DOHH2 (cell line): ENCODE measurements at regions not wholly inside any gene's neighbourhood (a gene's known extent, or its start where the extent isn't known, plus 50 kb on each side); places are given as distances from the start of the nearest gene placed in this dataset.

Source experiments
- H3F3A ChIP-seq: fragments of 200-600 bp; sonication (generic), shearing (Covaris generic); 2 replicates; pipeline ENCODE4 v1.6.0; 2016; ENCODE audit warnings: antibody characterized with exemption, mild to moderate bottlenecking; ENCODE audit not compliant: control insufficient read depth, insufficient read depth
- H3K27ac ChIP-seq: fragments of 200-600 bp; sonication (generic); 2 replicates; pipeline ENCODE4 v1.5.1; 2014; ENCODE audit warnings: low read depth, mild to moderate bottlenecking, low read length, moderate library complexity
- H3K27me3 ChIP-seq: fragments of 200-600 bp; sonication (generic); 2 replicates; pipeline ENCODE4 v1.6.1; 2014; ENCODE audit warnings: mild to moderate bottlenecking, low read length, mixed read lengths; ENCODE audit not compliant: control insufficient read depth
- H3K36me3 ChIP-seq: fragments of 200-600 bp; sonication (generic); 2 replicates; pipeline ENCODE4 v1.6.1; 2014; ENCODE audit warnings: mild to moderate bottlenecking, low read length, moderate library complexity, mixed read lengths; ENCODE audit not compliant: control insufficient read depth
- H3K4me1 ChIP-seq: fragments of 200-600 bp; sonication (generic); 2 replicates; pipeline ENCODE4 v1.6.1; 2014; ENCODE audit warnings: mild to moderate bottlenecking, low read length, mixed read lengths; ENCODE audit not compliant: control insufficient read depth
- H3K4me2 ChIP-seq: fragments of 200-600 bp; sonication (generic); 2 replicates; pipeline ENCODE4 v1.6.0; 2014; ENCODE audit warnings: mild to moderate bottlenecking, low read length, moderate library complexity
- H3K4me3 ChIP-seq: fragments of 200-600 bp; sonication (generic); 2 replicates; pipeline ENCODE4 v1.5.1; 2014; ENCODE audit warnings: mild to moderate bottlenecking, low read length, mixed read lengths
- H3K79me2 ChIP-seq: fragments of 200-600 bp; sonication (generic); 2 replicates; pipeline ENCODE4 v1.6.1; 2014; ENCODE audit warnings: mild to moderate bottlenecking, low read length, mixed read lengths; ENCODE audit not compliant: control insufficient read depth
- H3K9me2 ChIP-seq: fragments of 200-600 bp; sonication (generic); replicated peaks from 2 replicates; pipeline ENCODE4 v1.6.1; 2014; ENCODE audit warnings: mild to moderate bottlenecking, low read length, mixed read lengths; ENCODE audit not compliant: control insufficient read depth
- H3K9me3 ChIP-seq: fragments of 200-600 bp; sonication (generic); 2 replicates; pipeline ENCODE4 v1.6.1; 2014; ENCODE audit warnings: antibody characterized with exemption, low read length, mixed read lengths; ENCODE audit not compliant: control insufficient read depth, insufficient read depth
- H4K20me1 ChIP-seq: fragments of 200-600 bp; sonication (generic); 2 replicates; pipeline ENCODE4 v1.6.0; 2014; ENCODE audit warnings: low read depth, mild to moderate bottlenecking, antibody characterized with exemption, low read length, moderate library complexity; ENCODE audit not compliant: control insufficient read depth, insufficient read depth
- EZH2phosphoT487 ChIP-seq: fragments of 200-600 bp; sonication (generic); IDR thresholded peaks from 2 replicates; pipeline ENCODE4 v1.6.1; 2017; ENCODE audit warnings: borderline replicate concordance, mild to moderate bottlenecking, antibody characterized with exemption, low read length, moderate library complexity, mixed read lengths
- TF ChIP-seq, protein P1 (sequence below): fragments of 200-600 bp; sonication (generic); IDR thresholded peaks from one replicate; pipeline ENCODE4 v1.5.1; 2014; ENCODE audit warnings: antibody characterized with exemption, mild to moderate bottlenecking, low read depth, low read length; ENCODE audit not compliant: poor library complexity, severe bottlenecking

DNA sequence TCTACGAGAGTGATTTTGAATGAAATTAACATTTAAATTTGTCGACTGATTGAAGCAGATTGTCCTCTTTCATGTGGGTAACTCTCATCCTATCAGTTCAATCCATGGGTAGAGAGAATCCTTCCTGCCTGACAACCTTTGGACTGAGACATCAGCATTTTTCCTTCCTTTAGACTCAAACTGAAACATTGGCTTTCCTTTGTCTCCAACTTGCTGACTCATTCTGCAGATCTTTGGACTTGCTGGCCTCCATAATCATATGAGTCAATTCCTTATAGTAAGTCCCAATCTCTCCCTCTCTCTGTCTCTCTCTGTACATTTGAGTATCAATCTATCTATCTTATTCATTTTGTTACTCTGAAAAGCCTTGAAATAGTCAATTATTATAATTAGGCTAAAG lies 416.7 kb downstream of the LRRIQ3 start:
- no peak overlapping the region for H3K27ac ChIP-seq
- H3K4me1 ChIP-seq = no peaks in the 10 kb centered on the region
- H3K36me3 ChIP-seq = no peaks in the 10 kb centered on the region
- no peaks in the 10 kb centered on the region for H3F3A ChIP-seq
- H3K9me2 ChIP-seq = no peaks in the 10 kb centered on the region
- H4K20me1 ChIP-seq = no peaks in the 10 kb centered on the region
- no peak overlapping the region for H3K4me2 ChIP-seq
- no peaks in the 10 kb centered on the region for H3K79me2 ChIP-seq
- no peak overlapping the region for H3K4me3 ChIP-seq
- no peaks in the 10 kb centered on the region for H3K9me3 ChIP-seq
- TF ChIP-seq EZH2phosphoT487 = no peak
- TF ChIP-seq, protein P1, sequence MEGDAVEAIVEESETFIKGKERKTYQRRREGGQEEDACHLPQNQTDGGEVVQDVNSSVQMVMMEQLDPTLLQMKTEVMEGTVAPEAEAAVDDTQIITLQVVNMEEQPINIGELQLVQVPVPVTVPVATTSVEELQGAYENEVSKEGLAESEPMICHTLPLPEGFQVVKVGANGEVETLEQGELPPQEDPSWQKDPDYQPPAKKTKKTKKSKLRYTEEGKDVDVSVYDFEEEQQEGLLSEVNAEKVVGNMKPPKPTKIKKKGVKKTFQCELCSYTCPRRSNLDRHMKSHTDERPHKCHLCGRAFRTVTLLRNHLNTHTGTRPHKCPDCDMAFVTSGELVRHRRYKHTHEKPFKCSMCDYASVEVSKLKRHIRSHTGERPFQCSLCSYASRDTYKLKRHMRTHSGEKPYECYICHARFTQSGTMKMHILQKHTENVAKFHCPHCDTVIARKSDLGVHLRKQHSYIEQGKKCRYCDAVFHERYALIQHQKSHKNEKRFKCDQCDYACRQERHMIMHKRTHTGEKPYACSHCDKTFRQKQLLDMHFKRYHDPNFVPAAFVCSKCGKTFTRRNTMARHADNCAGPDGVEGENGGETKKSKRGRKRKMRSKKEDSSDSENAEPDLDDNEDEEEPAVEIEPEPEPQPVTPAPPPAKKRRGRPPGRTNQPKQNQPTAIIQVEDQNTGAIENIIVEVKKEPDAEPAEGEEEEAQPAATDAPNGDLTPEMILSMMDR = no peak
- no peaks in the 10 kb centered on the region for H3K27me3 ChIP-seq

DNA sequence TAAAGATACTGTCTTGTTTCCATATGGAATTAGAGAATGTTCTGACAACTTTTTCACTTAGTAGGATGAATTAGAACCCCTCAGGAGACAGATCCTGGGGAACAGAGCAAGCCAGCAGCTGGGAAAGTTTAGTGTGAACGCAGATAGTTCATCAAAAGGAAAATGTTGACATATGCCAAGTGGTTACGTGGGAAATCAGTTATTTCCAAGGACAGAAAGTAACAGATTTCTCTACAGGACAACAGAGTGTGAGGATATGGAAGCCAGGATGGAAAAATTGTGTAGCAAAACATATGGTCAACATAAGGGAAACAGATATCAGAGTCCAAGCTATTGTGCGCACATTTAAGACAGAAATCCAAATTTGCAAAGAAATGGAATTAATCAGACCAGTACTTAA lies 419.5 kb downstream of the LRRIQ3 start:
- Histone ChIP-seq H3K4me3 (no peak overlapping the region), H3K79me2 (no peaks in the 10 kb centered on the region), H3K9me3 (no peaks in the 10 kb centered on the region), H3K27ac (no peak overlapping the region), H3K36me3 (no peaks in the 10 kb centered on the region), H3K4me2 (no peak overlapping the region), H3K27me3 (no peaks in the 10 kb centered on the region), H3K9me2 (no peaks in the 10 kb centered on the region), H4K20me1 (no peaks in the 10 kb centered on the region), H3K4me1 (no peaks in the 10 kb centered on the region), H3F3A (no peaks in the 10 kb centered on the region)
- TF ChIP-seq, protein P1 = no peak
- TF ChIP-seq EZH2phosphoT487 = no peak

DNA sequence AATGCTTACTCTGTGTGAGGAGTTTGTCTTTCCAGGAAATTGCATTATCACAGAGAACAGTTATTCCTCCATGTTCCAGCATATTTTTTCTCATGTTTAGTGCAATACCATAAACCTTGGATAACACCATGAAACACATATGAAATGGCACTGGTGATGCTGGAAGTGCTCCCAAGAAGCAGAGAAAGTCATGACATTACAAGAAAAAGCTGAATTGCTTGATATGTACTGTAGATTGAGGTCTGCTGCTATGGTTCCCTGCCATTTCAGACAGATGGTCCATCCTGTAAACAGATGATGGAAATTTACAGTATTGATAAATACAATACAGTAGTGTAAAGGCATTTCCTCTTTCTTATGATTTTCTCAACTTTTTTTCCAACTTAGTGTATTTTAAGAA lies 422.1 kb downstream of the LRRIQ3 start:
- TF ChIP-seq, protein P1 = no peak
- no peak for TF ChIP-seq EZH2phosphoT487
- Histone ChIP-seq H3K9me3 (no peaks in the 10 kb centered on the region), H3K79me2 (no peaks in the 10 kb centered on the region), H3K36me3 (no peaks in the 10 kb centered on the region), H3K9me2 (no peaks in the 10 kb centered on the region), H3K4me2 (no peak overlapping the region), H3K4me1 (no peaks in the 10 kb centered on the region), H3K27ac (no peak overlapping the region), H4K20me1 (no peaks in the 10 kb centered on the region), H3F3A (no peaks in the 10 kb centered on the region), H3K27me3 (no peaks in the 10 kb centered on the region), H3K4me3 (no peak overlapping the region)

DNA sequence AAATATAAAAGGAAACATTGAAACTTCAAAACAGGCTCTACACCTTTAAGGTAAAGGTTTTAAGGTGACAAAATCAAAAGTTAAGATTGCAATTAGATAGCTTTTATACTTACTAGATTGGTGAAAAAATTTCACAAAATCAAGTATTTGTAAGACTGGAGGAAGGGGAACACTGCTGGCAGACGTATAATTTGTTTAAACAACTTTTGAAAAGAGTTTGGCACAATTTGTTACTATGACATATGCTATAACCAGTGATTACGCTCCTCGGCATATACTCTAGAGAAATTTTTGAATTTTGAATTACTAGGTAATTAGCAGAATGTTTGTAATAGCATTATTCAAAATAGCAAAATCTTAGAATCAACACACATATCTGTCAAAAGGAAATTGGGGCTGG lies 425.0 kb downstream of the LRRIQ3 start:
- H3K27ac ChIP-seq = no peak overlapping the region
- no peak overlapping the region for H3K4me3 ChIP-seq
- H3K36me3 ChIP-seq = no peaks in the 10 kb centered on the region
- H3K9me3 ChIP-seq = no peaks in the 10 kb centered on the region
- H3K27me3 ChIP-seq = no peaks in the 10 kb centered on the region
- no peaks in the 10 kb centered on the region for H3F3A ChIP-seq
- no peaks in the 10 kb centered on the region for H3K4me1 ChIP-seq
- H3K79me2 ChIP-seq = no peaks in the 10 kb centered on the region
- no peaks in the 10 kb centered on the region for H3K9me2 ChIP-seq
- no peak overlapping the region for H3K4me2 ChIP-seq
- H4K20me1 ChIP-seq = no peaks in the 10 kb centered on the region
- TF ChIP-seq, protein P1 = no peak
- TF ChIP-seq EZH2phosphoT487 = no peak
